ENCODE measurements at regions not wholly inside any gene's neighbourhood (a gene's known extent, or its start where the extent isn't known, plus 50 kb on each side); places are given as distances from the start of the nearest gene placed in this dataset.
A peak's percentile ranks its signal among the peaks of the same experiment; 100 is the strongest.

- no peak for TF ChIP-seq CTCF (IDR thresholded peaks at IDR 0.05; ENCODE audit: low read depth, low read length)
- no peak overlapping the region for H3K4me3 ChIP-seq
- H3K9me3 ChIP-seq (ENCODE audit: low read depth) = no peaks in the 10 kb centered on the region
- H3K36me3 ChIP-seq = no peaks in the 10 kb centered on the region
- H3K4me1 ChIP-seq (ENCODE audit: low read depth) = no peaks in the 10 kb centered on the region
- H3K27me3 ChIP-seq = no peaks in the 10 kb centered on the region
- H3K27ac ChIP-seq = no peak overlapping the region
- DNase-seq (ENCODE audit: low read depth in 1 of 2, low spot score in 1 of 2) = no peak
Observed at GRCh38 chr7:12064586-12065127, 146.4 kb upstream of the TMEM106B start.

GRCh38 chr7:12066004-12066403 is 145.1 kb upstream of the TMEM106B start:
- no peak for DNase-seq (ENCODE audit: low read depth in 1 of 2, low spot score in 1 of 2)
- TF ChIP-seq CTCF (IDR thresholded peaks at IDR 0.05; ENCODE audit: low read depth, low read length) = no peak
- no peak overlapping the region for H3K4me3 ChIP-seq
- H3K9me3 ChIP-seq (ENCODE audit: low read depth) = no peaks in the 10 kb centered on the region
- H3K27me3 ChIP-seq = no peaks in the 10 kb centered on the region
- no peaks in the 10 kb centered on the region for H3K4me1 ChIP-seq (ENCODE audit: low read depth)
- H3K27ac ChIP-seq = no peak overlapping the region
- H3K36me3 ChIP-seq = no peaks in the 10 kb centered on the region

GRCh38 chr7:12066521-12066920 is 144.6 kb upstream of the TMEM106B start:
- Histone ChIP-seq H3K36me3 (no peaks in the 10 kb centered on the region), H3K4me3 (no peak overlapping the region), H3K9me3 (ENCODE audit: low read depth) (no peaks in the 10 kb centered on the region), H3K4me1 (ENCODE audit: low read depth) (no peaks in the 10 kb centered on the region), H3K27me3 (no peaks in the 10 kb centered on the region), H3K27ac (no peak overlapping the region)
- no peak for TF ChIP-seq CTCF (IDR thresholded peaks at IDR 0.05; ENCODE audit: low read depth, low read length)
- no peak for DNase-seq (ENCODE audit: low read depth in 1 of 2, low spot score in 1 of 2)

- H3K4me3 ChIP-seq = no peak overlapping the region
- peak; percentile 68 to 71 for DNase-seq (ENCODE audit: low read depth in 1 of 2, low spot score in 1 of 2)
- peak; percentile 71 for TF ChIP-seq CTCF (IDR thresholded peaks at IDR 0.05; ENCODE audit: low read depth, low read length)
- no peak overlapping the region for H3K27ac ChIP-seq
- no peaks in the 10 kb centered on the region for H3K4me1 ChIP-seq (ENCODE audit: low read depth)
- no peaks in the 10 kb centered on the region for H3K36me3 ChIP-seq
- no peaks in the 10 kb centered on the region for H3K9me3 ChIP-seq (ENCODE audit: low read depth)
- no peaks in the 10 kb centered on the region for H3K27me3 ChIP-seq
Observed at GRCh38 chr7:12067156-12067831, 143.8 kb upstream of the TMEM106B start.

GRCh38 chr7:12069757-12070156 is 141.3 kb upstream of the TMEM106B start:
- no peak for TF ChIP-seq CTCF (IDR thresholded peaks at IDR 0.05; ENCODE audit: low read depth, low read length)
- H3K9me3 ChIP-seq (ENCODE audit: low read depth) = no peaks in the 10 kb centered on the region
- H3K27ac ChIP-seq = no peak overlapping the region

More at GRCh38 chr7:12069757-12070156, 141.3 kb upstream of the TMEM106B start:
- Histone ChIP-seq H3K27me3 (no peaks in the 10 kb centered on the region), H3K36me3 (no peaks in the 10 kb centered on the region), H3K4me3 (no peak overlapping the region), H3K4me1 (ENCODE audit: low read depth) (no peaks in the 10 kb centered on the region)
- DNase-seq (ENCODE audit: low read depth in 1 of 2, low spot score in 1 of 2) = no peak
